ENCODE measurements at regions not wholly inside any gene's neighbourhood (a gene's known extent, or its start where the extent isn't known, plus 50 kb on each side); places are given as distances from the start of the nearest gene placed in this dataset.

- Histone ChIP-seq H3K4me3 (no peak overlapping the region), H3K27ac (no peak overlapping the region), H3K36me3 (no peaks in the 10 kb centered on the region), H3K9ac (ENCODE audit: low read depth in 2 of 2, low read length in 2 of 2) (no peak overlapping the region), H3K9me3 (no peaks in the 10 kb centered on the region), H3K27me3 (no peaks in the 10 kb centered on the region), H3K4me1 (no peaks in the 10 kb centered on the region)
- DNase-seq = no peak
- intact Hi-C loops (cut with DNase I) = no loop called here
- TF ChIP-seq CTCF (IDR thresholded peaks at IDR 0.05) = no peak
These were observed 470.0 kb downstream of the EBF1 start for GRCh38 chr5:158629591-158630312.

GRCh38 chr5:158626718-158627117 is 473.0 kb downstream of the EBF1 start:
- intact Hi-C loops (cut with DNase I) = no loop called here
- TF ChIP-seq CTCF (IDR thresholded peaks at IDR 0.05) = no peak
- Histone ChIP-seq H3K9ac (ENCODE audit: low read depth in 2 of 2, low read length in 2 of 2) (no peak overlapping the region), H3K27me3 (no peaks in the 10 kb centered on the region), H3K9me3 (no peaks in the 10 kb centered on the region), H3K4me3 (no peak overlapping the region), H3K36me3 (no peaks in the 10 kb centered on the region), H3K27ac (no peak overlapping the region), H3K4me1 (no peaks in the 10 kb centered on the region)
- DNase-seq = no peak

- Histone ChIP-seq H3K4me1 (no peaks in the 10 kb centered on the region), H3K27ac (no peak overlapping the region), H3K27me3 (no peaks in the 10 kb centered on the region), H3K4me3 (no peak overlapping the region), H3K9me3 (no peaks in the 10 kb centered on the region), H3K9ac (ENCODE audit: low read depth in 2 of 2, low read length in 2 of 2) (no peak overlapping the region), H3K36me3 (no peaks in the 10 kb centered on the region)
- TF ChIP-seq CTCF (IDR thresholded peaks at IDR 0.05) = no peak
- intact Hi-C loops (cut with DNase I) = no loop called here
- no peak for DNase-seq
These were observed 475.7 kb downstream of the EBF1 start for GRCh38 chr5:158623971-158624370.

- H3K27ac ChIP-seq = no peak overlapping the region
- no peaks in the 10 kb centered on the region for H3K36me3 ChIP-seq
- TF ChIP-seq CTCF (IDR thresholded peaks at IDR 0.05) = no peak
- no peak for DNase-seq
- H3K9me3 ChIP-seq = no peaks in the 10 kb centered on the region
- H3K9ac ChIP-seq (ENCODE audit: low read depth in 2 of 2, low read length in 2 of 2) = no peak overlapping the region
- no peaks in the 10 kb centered on the region for H3K27me3 ChIP-seq
- intact Hi-C loops (cut with DNase I) = no loop called here
- no peaks in the 10 kb centered on the region for H3K4me1 ChIP-seq
- no peak overlapping the region for H3K4me3 ChIP-seq
These were observed 478.3 kb downstream of the EBF1 start for GRCh38 chr5:158621391-158621790.

GRCh38 chr5:158619083-158619788 is 480.5 kb downstream of the EBF1 start:
- no peak for DNase-seq

More at GRCh38 chr5:158619083-158619788, 480.5 kb downstream of the EBF1 start:
- H3K36me3 ChIP-seq = no peaks in the 10 kb centered on the region
- H3K9ac ChIP-seq (ENCODE audit: low read depth in 2 of 2, low read length in 2 of 2) = no peak overlapping the region
- TF ChIP-seq CTCF (IDR thresholded peaks at IDR 0.05) = no peak
- no peaks in the 10 kb centered on the region for H3K27me3 ChIP-seq
- H3K27ac ChIP-seq = no peak overlapping the region
- intact Hi-C loops (cut with DNase I) = no loop called here
- no peaks in the 10 kb centered on the region for H3K4me1 ChIP-seq
- H3K4me3 ChIP-seq = no peak overlapping the region
- no peaks in the 10 kb centered on the region for H3K9me3 ChIP-seq

Data from colonic mucosa (tissue), 4 donors.